Mammary epithelial cell (primary cell): ENCODE measurements at regions not wholly inside any gene's neighbourhood (a gene's known extent, or its start where the extent isn't known, plus 50 kb on each side); places are given as distances from the start of the nearest gene placed in this dataset.

Experiments
- EZH2 ChIP-seq: IDR thresholded peaks from 2 replicates; pipeline ENCODE4 v1.6.1; 2012; ENCODE audit warnings: low read length, inconsistent platforms, borderline replicate concordance
- TF ChIP-seq, protein P1 (sequence below), 2 donors: IDR thresholded peaks in 1 of 2; conservative IDR thresholded peaks in 1 of 2; 2 replicates each; pipeline ENCODE4 v1.5.1; 2011 to 2012; ENCODE audit warnings: inconsistent platforms in 2 of 2, low read length in 2 of 2, mild to moderate bottlenecking in 2 of 2, control low read depth in 1 of 2, low read depth in 1 of 2; ENCODE audit not compliant: insufficient read depth in 1 of 2; ENCODE audit errors: extremely low read depth in 1 of 2

DNA sequence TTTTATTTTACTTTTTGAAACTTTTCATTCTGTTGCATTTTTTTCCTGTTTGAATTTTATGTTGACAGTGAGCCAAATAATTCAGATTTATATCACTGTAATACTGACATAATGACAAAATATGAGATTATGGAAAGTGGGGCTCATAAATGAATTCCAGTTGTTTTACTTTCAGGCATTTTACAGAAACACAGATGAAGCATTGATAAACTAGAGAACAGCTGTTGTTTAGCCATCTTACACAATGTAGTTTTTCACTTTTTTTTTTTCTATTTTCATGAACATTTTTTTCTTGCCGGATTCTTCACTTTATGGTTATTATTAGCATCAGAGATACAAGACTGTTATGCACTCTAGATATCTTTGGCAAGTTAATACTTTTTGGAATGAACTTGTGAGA is 91.7 kb upstream of the PAQR3 start:
- TF ChIP-seq, protein P1, sequence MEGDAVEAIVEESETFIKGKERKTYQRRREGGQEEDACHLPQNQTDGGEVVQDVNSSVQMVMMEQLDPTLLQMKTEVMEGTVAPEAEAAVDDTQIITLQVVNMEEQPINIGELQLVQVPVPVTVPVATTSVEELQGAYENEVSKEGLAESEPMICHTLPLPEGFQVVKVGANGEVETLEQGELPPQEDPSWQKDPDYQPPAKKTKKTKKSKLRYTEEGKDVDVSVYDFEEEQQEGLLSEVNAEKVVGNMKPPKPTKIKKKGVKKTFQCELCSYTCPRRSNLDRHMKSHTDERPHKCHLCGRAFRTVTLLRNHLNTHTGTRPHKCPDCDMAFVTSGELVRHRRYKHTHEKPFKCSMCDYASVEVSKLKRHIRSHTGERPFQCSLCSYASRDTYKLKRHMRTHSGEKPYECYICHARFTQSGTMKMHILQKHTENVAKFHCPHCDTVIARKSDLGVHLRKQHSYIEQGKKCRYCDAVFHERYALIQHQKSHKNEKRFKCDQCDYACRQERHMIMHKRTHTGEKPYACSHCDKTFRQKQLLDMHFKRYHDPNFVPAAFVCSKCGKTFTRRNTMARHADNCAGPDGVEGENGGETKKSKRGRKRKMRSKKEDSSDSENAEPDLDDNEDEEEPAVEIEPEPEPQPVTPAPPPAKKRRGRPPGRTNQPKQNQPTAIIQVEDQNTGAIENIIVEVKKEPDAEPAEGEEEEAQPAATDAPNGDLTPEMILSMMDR (conservative IDR thresholded peaks at IDR 0.05 in 1 of 2, IDR thresholded peaks at IDR 0.05 in 1 of 2; ENCODE audit: extremely low read depth in 1 of 2, insufficient read depth in 1 of 2, low read depth in 1 of 2, low read length in 2 of 2): no peak
- TF ChIP-seq EZH2: no peak
